GM18873 (cell line): ENCODE measurements at regions not wholly inside any gene's neighbourhood (a gene's known extent, or its start where the extent isn't known, plus 50 kb on each side); places are given as distances from the start of the nearest gene placed in this dataset.

Experiments used
- ATAC-seq: cut with Tn5 transposase; IDR thresholded peaks from one replicate; pipeline ENCODE4 v1.9.1; 2021; ENCODE audit warnings: mild to moderate bottlenecking, moderate library complexity, moderate number of reproducible peaks; ENCODE audit not compliant: unreplicated experiment, low FRiP score

- no peak for ATAC-seq
Measured at GRCh38 chr7:106774768-106775551, 90.1 kb upstream of the PIK3CG start.

GRCh38 chr7:106775552-106775936 lies 89.5 kb upstream of the PIK3CG start:
- ATAC-seq = no peak

- no peak for ATAC-seq
Measured at GRCh38 chr7:106775975-106776607, 89.0 kb upstream of the PIK3CG start.

- no peak for ATAC-seq
Measured at GRCh38 chr7:106776618-106777347, 88.3 kb upstream of the PIK3CG start.

GRCh38 chr7:106777674-106778299 lies 87.3 kb upstream of the PIK3CG start:
- no peak for ATAC-seq

GRCh38 chr7:106778656-106779250 lies 86.3 kb upstream of the PIK3CG start:
- ATAC-seq = no peak

- ATAC-seq = no peak
Measured at GRCh38 chr7:106779877-106780276, 85.2 kb upstream of the PIK3CG start.

- ATAC-seq = no peak
Measured at GRCh38 chr7:106781007-106781406, 84.1 kb upstream of the PIK3CG start.

GRCh38 chr7:106781828-106782544 lies 83.1 kb upstream of the PIK3CG start:
- no peak for ATAC-seq

- ATAC-seq = no peak
Measured at GRCh38 chr7:106783286-106783685, 81.8 kb upstream of the PIK3CG start.

- no peak for ATAC-seq
Measured at GRCh38 chr7:106788637-106789036, 76.4 kb upstream of the PIK3CG start.

- no peak for ATAC-seq
Measured at GRCh38 chr7:106791526-106791925, 73.6 kb upstream of the PIK3CG start.

GRCh38 chr7:106792233-106792926 lies 72.7 kb upstream of the PIK3CG start:
- ATAC-seq = no peak

GRCh38 chr7:106793015-106793975 lies 71.8 kb upstream of the PIK3CG start:
- no peak for ATAC-seq

GRCh38 chr7:106794276-106795083 lies 70.6 kb upstream of the PIK3CG start:
- no peak for ATAC-seq

GRCh38 chr7:106795084-106795876 lies 69.8 kb upstream of the PIK3CG start:
- ATAC-seq = no peak

GRCh38 chr7:106795877-106796231 lies 69.2 kb upstream of the PIK3CG start:
- ATAC-seq = no peak
